ENCODE measurements at regions not wholly inside any gene's neighbourhood (a gene's known extent, or its start where the extent isn't known, plus 50 kb on each side); places are given as distances from the start of the nearest gene placed in this dataset.
A peak's percentile ranks its signal among the peaks of the same experiment; 100 is the strongest.
"Not testable (repeated sequence)": the region's sequence is repeated elsewhere in the genome, so short reads cannot be mapped to it uniquely, and the experiment has no call there.

DNA sequence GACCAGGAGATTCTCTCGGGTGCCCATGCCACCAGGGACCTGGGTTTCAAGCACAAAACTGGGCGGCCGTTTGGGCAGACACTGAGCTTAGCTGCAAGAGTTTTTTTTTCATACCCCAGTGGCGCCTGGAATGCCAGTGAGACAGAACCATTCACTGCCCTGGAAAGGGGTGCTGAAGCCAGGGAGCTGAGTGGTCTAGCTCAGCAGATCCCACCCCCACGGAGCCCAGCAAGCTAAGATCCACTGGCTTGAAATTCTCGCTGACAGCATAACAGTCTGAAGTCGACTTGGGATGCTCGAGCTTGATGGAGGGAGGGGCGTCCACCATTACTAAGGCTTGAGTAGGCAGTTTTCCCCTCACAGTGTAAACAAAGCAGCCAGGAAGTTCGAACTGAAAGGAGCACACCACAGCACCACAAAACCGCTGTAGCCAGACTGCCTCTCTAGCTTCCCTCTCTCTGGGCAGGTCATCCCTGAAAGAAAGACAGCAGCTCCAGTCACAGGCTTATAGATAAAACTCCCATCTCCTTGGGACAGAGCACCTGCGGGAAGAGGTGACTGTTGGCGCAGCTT lies 157.7 kb downstream of the GIPC2 start:
- 70% methylated on average over 13 of the region's 13 CpGs for WGBS

DNA sequence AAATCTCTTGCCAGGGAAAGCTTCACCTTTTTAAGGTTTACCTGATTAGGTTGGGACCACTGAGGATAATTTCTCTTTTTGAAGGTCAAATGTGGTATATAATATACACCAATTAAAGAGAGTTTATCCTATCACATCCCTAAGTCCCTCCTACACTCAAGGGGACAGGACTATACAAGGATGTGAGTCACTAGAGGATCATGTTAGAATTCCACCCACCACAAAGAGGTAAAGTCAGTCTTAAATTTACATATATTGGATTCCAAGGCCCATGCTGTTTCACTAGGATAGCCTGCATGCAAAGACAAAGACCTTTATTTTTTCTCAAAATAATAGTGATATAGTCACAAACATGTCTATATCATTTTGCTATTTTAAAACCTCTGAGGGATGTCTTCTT lies 164.4 kb downstream of the GIPC2 start:
- Histone ChIP-seq H3K4me3 (ENCODE audit: low read depth, low read length) (no peak overlapping the region), H3K27ac (ENCODE audit: low read depth) (no peak overlapping the region), H3K36me3 (ENCODE audit: insufficient read depth) (no peaks in the 10 kb centered on the region), H3K4me1 (ENCODE audit: insufficient read depth) (no peaks in the 10 kb centered on the region)
- DNase-seq (ENCODE audit: extremely low spot score) = no peak

More for the DNA sequence above, 157.7 kb downstream of the GIPC2 start:
- not testable (repeated sequence) for H3K4me1 ChIP-seq (ENCODE audit: insufficient read depth); H3K4me3 ChIP-seq (ENCODE audit: low read depth, low read length); H3K36me3 ChIP-seq (ENCODE audit: insufficient read depth); H3K27ac ChIP-seq (ENCODE audit: low read depth); DNase-seq (ENCODE audit: extremely low spot score)

DNA sequence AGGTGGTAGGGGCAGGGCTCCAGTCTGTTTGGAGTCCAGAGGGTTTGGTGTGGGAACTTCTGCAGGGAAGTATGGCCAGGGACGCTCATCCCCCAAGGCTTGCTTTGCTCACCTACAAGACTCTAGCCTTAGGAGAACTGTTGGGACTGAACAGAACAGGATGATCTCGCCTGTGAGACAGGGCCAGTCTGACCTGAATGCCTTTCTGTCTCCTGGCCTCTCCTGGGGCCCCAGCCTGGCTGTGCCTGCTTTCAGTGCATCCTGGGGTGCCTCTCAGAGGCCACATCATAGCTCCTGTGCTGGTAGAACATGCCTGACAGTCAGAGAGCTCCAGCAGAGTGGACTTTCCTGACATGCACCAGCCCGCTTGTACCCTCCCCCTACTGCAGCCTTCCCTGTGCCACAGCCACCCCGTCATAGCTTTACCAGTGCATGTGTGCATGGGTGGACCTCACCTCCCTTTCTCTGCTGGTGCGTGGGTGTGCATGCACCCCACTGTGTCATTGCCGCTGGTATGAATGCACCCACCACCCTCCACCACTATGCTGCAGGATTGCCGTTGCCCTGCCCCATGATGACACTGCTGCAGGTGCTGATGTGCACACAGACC lies 165.8 kb downstream of the GIPC2 start:
- no peak overlapping the region for H3K27ac ChIP-seq (ENCODE audit: low read depth)
- no peak for DNase-seq (ENCODE audit: extremely low spot score)
- WGBS = 96% methylated on average over 7 of the region's 7 CpGs
- H3K4me1 ChIP-seq (ENCODE audit: insufficient read depth) = no peaks in the 10 kb centered on the region
- H3K36me3 ChIP-seq (ENCODE audit: insufficient read depth) = no peaks in the 10 kb centered on the region
- H3K4me3 ChIP-seq (ENCODE audit: low read depth, low read length) = no peak overlapping the region

DNA sequence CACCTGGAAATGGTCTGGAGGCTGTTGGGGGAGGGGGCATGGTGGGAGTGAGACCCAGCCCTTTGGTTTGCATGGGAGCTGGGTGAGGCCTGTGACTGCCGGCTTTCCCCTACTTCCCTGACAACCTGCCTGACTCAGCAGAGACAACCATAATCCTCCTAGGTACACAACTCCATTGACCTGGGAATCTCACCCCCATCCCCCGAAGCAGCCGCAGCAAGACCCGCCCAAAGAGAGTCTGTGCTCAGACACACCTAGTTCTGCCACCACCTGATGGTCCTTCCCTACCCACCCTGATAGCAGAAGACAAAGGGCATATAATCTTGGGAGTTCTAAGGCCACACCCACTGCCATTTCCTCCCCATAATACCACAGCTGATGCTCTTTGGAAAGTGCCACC lies 168.6 kb downstream of the GIPC2 start:
- no peak for DNase-seq (ENCODE audit: extremely low spot score)
- Histone ChIP-seq H3K4me1 (ENCODE audit: insufficient read depth) (no peaks in the 10 kb centered on the region), H3K4me3 (ENCODE audit: low read depth, low read length) (no peak overlapping the region), H3K27ac (ENCODE audit: low read depth) (no peak overlapping the region), H3K36me3 (ENCODE audit: insufficient read depth) (no peaks in the 10 kb centered on the region)
- 91% methylated on average over 4 of the region's 4 CpGs for WGBS

DNA sequence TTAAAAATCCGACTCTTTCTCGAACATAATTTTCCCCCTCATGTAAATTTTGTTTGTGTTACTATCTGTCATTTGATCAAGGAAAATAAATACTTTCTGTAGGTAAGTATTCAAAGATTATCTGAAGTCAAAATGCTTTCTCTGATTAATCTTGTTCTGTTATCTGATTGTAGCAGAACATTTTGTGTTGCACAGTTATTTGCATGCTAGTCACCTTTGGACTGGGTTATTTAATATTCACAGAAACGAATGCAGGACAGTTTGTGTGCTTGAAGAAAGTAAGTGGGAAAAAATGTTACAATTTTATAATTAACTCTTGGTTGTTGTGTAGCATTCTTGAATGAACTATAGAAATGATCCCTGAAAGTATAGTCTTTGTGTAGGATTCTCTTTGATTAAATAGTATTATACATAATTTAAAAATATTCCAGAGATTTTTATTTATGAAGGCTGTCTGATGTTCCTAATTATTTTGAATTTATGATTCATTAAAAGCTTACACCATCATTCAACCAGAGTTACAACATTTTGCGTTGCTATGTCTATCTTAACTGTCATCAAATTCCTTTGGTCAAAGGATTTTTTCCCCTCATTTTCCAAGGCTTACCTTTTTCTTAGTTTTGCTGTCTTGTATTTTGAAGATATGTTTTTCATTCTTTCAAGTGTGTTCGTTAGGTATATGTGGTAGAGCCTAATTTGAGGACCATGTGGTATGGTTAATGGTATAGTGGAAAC lies 176.6 kb downstream of the GIPC2 start:
- H3K4me3 ChIP-seq (ENCODE audit: low read depth, low read length) = no peak overlapping the region
- no peaks in the 10 kb centered on the region for H3K4me1 ChIP-seq (ENCODE audit: insufficient read depth)
- H3K27ac ChIP-seq (ENCODE audit: low read depth) = no peak overlapping the region
- DNase-seq (ENCODE audit: extremely low spot score) = no peak
- no peaks in the 10 kb centered on the region for H3K36me3 ChIP-seq (ENCODE audit: insufficient read depth)
- 83% methylated on average over 5 of the region's 5 CpGs for WGBS

DNA sequence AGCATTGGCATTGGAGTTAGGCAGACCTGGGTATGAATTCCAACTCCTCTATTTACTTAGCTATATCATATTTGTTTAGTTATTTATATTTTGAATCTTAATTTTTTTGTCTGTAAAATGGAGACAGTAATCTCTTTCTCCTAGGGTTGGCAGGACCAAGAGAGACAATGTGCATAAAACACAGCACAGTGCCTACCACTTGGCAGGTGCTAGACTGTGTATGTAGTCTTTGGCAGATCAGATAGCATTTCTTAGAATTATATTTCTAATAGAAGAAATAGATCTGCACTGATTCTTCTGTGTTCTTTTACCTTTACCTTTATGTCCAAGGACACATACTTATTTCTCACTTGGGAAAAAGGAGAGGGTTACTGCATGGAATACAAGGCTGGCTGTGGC lies 177.2 kb downstream of the GIPC2 start:
- Histone ChIP-seq H3K36me3 (ENCODE audit: insufficient read depth) (no peaks in the 10 kb centered on the region), H3K4me3 (ENCODE audit: low read depth, low read length) (no peak overlapping the region), H3K27ac (ENCODE audit: low read depth) (no peak overlapping the region), H3K4me1 (ENCODE audit: insufficient read depth) (no peaks in the 10 kb centered on the region)
- no peak for DNase-seq (ENCODE audit: extremely low spot score)

DNA sequence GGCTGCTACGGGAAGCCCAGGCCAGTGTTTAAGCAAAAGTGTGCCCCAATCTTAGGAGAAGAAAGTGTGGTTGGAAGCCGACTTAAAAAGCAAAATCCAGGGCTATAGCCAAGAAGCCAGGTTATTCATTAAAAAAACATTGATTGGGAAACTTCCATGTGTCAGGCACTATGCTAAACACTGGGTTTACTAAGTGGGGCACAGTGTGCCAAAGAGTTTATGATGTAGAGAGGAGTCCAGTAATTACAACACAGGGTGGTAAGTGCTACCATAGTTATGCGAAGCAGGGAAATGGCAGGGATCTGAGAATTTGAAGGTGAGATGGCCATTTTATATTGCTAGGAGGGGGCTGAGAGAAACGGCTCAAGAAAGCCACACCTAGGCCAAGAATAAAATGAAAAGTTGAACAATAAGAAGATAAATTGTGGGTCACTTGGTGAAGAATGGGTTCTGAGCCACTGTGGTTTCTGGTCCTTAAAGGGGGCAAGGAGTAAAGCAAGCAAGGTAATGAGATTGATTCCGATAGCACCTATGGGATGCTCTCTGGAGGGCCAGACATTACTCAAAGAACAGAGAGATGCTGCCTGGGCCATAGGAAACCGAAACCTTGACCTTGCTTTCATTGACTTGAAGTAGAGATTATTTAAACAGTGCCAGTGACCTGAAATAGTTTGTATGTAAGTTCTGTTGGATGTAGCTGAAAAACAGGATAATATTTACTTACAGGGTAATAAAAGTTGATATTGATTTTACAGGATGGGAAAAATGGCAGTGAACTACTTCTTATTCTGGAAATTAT lies 177.8 kb downstream of the GIPC2 start:
- no peak for DNase-seq (ENCODE audit: extremely low spot score)
- WGBS = 89% methylated on average over 6 of the region's 6 CpGs
- H3K4me1 ChIP-seq (ENCODE audit: insufficient read depth) = no peaks in the 10 kb centered on the region
- H3K27ac ChIP-seq (ENCODE audit: low read depth) = no peak overlapping the region
- H3K36me3 ChIP-seq (ENCODE audit: insufficient read depth) = no peaks in the 10 kb centered on the region
- H3K4me3 ChIP-seq (ENCODE audit: low read depth, low read length) = no peak overlapping the region

DNA sequence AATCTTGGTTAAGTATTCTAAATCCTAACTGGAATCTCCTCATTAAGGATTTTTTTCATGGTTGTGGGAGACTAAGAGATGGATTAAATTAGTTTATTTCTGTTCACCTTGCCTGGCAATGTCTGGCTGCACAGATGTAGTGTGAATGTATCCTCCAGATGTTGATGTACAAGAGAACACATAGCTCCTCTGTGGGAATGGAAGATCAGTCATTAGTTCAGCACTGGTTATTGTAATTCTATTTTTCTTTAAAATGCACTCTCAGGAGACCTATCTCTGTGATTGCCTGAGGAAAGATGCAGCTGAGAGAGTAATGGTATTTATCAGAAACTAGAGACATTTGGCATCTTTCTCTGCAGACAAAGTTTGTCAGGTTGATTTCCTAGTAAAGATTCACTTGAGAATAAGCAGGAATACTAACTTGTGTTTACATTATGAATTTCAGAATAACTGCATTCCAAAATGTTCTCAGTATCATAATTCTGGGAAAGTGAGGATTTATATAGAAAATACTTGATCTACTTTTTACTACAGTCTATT lies 178.6 kb downstream of the GIPC2 start:
- H3K4me1 ChIP-seq (ENCODE audit: insufficient read depth) = no peaks in the 10 kb centered on the region
- no peaks in the 10 kb centered on the region for H3K36me3 ChIP-seq (ENCODE audit: insufficient read depth)
- DNase-seq (ENCODE audit: extremely low spot score) = no peak
- H3K27ac ChIP-seq (ENCODE audit: low read depth) = no peak overlapping the region
- no peak overlapping the region for H3K4me3 ChIP-seq (ENCODE audit: low read depth, low read length)

DNA sequence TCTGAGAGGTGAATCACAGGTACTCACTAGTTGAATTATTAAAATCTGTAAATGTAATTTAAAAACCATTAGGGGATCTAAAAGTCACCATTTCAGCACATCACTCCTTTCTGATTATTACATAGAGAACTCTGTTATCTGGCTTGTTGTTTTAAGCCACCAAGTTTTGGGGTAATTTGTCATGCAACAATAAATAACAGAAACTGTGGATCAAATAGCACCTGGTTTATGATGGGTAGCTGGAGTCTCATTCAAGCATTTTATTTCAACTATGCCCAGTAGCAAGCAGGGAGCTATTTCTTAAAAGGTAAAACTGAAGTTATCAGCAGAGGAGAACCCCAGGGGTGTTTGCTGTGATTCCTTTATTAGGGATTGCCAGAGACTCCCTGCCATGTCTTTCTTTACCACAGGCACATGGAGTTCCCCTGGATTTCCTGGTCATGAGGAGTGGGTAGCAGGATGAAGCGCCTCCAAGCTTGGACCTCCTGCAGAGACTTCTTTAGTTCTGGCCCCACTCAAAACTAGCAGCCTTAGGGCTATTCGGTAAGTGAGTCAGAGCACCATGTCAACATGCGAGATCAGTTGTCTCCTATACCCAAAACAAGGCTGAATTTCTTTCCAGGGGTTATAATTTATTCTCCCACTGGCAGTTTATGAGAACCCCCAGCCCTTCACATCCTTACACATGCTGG lies 179.2 kb downstream of the GIPC2 start:
- DNase-seq (ENCODE audit: extremely low spot score) = no peak
- Histone ChIP-seq H3K27ac (ENCODE audit: low read depth) (no peak overlapping the region), H3K4me3 (ENCODE audit: low read depth, low read length) (no peak overlapping the region), H3K36me3 (ENCODE audit: insufficient read depth) (no peaks in the 10 kb centered on the region), H3K4me1 (ENCODE audit: insufficient read depth) (no peaks in the 10 kb centered on the region)
- WGBS = 79% methylated on average over 3 of the region's 3 CpGs

DNA sequence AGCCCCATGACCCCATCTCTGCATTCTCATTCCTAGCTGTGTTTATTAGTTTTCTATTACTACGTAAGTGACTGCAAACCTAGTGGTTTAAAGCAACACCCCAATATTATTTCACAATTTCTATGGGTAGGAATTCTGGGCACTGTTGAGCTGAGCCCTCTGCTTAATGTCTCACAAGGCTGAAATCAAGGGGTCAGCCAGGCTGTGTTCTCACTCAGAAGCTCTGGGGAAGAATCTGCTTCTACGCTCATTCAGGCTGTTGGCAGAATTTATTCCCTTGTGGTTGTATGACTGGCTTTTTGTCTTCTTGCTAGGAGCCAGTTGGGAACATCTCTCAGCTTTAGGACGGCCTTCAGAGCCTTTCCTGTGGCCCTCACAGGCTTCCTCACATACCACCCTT lies 181.0 kb downstream of the GIPC2 start:
- no peak for DNase-seq (ENCODE audit: extremely low spot score)
- H3K27ac ChIP-seq (ENCODE audit: low read depth) = no peak overlapping the region
- H3K36me3 ChIP-seq (ENCODE audit: insufficient read depth) = no peaks in the 10 kb centered on the region
- no peak overlapping the region for H3K4me3 ChIP-seq (ENCODE audit: low read depth, low read length)
- 63% methylated on average over 3 of the region's 3 CpGs for WGBS
- H3K4me1 ChIP-seq (ENCODE audit: insufficient read depth) = no peaks in the 10 kb centered on the region

DNA sequence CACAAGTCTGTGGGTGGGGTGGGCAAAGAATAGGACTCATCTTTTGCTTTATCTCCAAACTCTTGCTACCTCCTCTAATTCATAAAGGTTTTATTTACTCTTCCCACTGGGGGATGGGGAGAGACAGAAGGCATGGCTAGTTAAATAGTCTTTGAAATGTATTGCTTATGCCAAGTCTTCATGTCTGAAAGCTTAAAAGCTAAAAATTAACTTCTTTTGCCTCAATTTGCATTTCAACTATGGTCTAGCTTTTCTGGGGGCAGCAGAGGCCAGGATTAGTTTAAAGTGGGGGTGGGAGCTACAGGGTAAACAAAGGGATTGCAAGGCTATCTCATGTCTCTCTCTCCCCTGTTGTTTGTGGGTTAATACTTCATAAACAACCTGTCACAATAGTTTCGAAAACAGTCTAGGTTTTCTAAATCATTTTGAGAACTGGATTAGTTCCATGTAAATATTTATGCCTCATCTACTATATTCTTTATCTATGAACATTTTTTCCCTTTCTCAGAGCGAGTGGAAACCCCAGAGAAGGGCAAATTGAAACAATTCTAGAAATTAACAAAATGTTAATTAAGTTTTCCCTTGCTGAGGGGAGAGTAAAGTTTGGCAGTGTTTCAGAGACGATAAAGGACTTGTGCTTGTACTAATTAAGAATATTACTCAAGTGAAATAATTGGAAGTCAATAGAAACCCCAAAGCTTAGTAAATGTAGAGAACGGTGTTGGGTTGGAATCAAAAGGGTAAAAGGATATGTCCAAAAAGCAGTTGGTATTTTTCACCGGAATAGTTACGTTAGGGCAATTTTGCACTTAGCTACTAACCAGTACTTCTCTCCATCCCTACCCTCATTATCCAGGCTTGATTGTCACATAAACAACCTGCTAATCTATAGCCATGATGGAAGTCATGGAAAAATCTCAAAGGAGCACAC lies 182.2 kb downstream of the GIPC2 start:
- WGBS = 45% methylated on average over 6 of the region's 6 CpGs
- H3K36me3 ChIP-seq (ENCODE audit: insufficient read depth) = no peaks in the 10 kb centered on the region
- no peaks in the 10 kb centered on the region for H3K4me1 ChIP-seq (ENCODE audit: insufficient read depth)
- no peak overlapping the region for H3K4me3 ChIP-seq (ENCODE audit: low read depth, low read length)
- DNase-seq (ENCODE audit: extremely low spot score) = no peak
- H3K27ac ChIP-seq (ENCODE audit: low read depth) = peak overlapping the region; percentile 32

DNA sequence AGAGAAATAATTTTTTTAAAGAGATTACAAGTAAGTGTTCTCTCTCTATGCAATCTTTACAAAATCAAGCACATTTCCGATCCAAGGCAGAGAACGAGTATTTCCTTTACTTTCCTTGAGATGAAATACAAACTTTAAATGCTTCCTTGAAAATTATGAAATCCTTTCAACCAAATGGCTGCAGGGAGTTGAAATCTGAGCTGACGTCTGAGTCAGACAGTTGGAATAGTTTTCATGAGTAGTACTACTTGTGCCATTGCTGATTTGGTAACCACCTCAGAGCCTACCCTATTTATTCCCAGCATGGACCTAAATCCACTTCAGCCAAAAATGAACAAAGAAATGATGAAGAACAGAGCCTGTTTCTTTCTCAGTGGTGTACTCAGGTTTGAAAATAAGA lies 183.6 kb downstream of the GIPC2 start:
- H3K36me3 ChIP-seq (ENCODE audit: insufficient read depth) = no peaks in the 10 kb centered on the region
- H3K27ac ChIP-seq (ENCODE audit: low read depth) = no peak overlapping the region
- no peak overlapping the region for H3K4me3 ChIP-seq (ENCODE audit: low read depth, low read length)
- no peaks in the 10 kb centered on the region for H3K4me1 ChIP-seq (ENCODE audit: insufficient read depth)
- DNase-seq (ENCODE audit: extremely low spot score) = no peak
- WGBS = 49% methylated on average over 3 of the region's 3 CpGs

All from urinary bladder (tissue), 3 donors.